Common myeloid progenitor, CD34-positive (primary cell): ENCODE measurements at regions not wholly inside any gene's neighbourhood (a gene's known extent, or its start where the extent isn't known, plus 50 kb on each side); places are given as distances from the start of the nearest gene placed in this dataset.
"Not testable (repeated sequence)": the region's sequence is repeated elsewhere in the genome, so short reads cannot be mapped to it uniquely, and the experiment has no call there.

ENCODE experiments used
- CTCF ChIA-PET: fragments of 350-600 bp; sonication (Branson Sonifier 250); formaldehyde crosslinking; loops from one replicate; lab custom pipeline; 2021; ENCODE audit warnings: antibody characterized with exemption; lab: Charles Lee
- POLR2A ChIA-PET: fragments of 350-600 bp; sonication (Branson Sonifier 250); formaldehyde crosslinking; loops from one replicate; lab custom pipeline; 2021; ENCODE audit warnings: antibody characterized with exemption; lab: Charles Lee
- DNase-seq, 3 donors: peaks; one replicate each; pipeline versions ENCODE4 v3.0.0 to v3.0.0-alpha.2; 2013
- H3K27ac ChIP-seq, 2 experiments: 1 replicate in 1 of 2; 2 replicates in 1 of 2; pipeline ENCODE4 v1.7.0; 2013; ENCODE audit warnings: inconsistent platforms in 2 of 2, low read length in 2 of 2, mild to moderate bottlenecking in 2 of 2, low read depth in 1 of 2, moderate library complexity in 1 of 2; ENCODE audit not compliant: severe bottlenecking in 2 of 2, insufficient read depth in 1 of 2, poor library complexity in 1 of 2
- H3K27me3 ChIP-seq, 5 experiments: replicated peaks in 2 of 5; 1 replicate in 3 of 5; 2 replicates in 2 of 5; pipeline versions ENCODE4 v1.6.1 to v1.7.0; 2013; ENCODE audit warnings: low read length in 4 of 5, mild to moderate bottlenecking in 2 of 5, moderate library complexity in 2 of 5, inconsistent platforms in 1 of 5; ENCODE audit not compliant: insufficient read depth in 5 of 5, control insufficient read depth in 4 of 5
- H3K36me3 ChIP-seq, 4 experiments: 1 replicate in 2 of 4; 2 replicates in 2 of 4; pipeline versions ENCODE4 v1.6.1 to v1.7.0; 2013; ENCODE audit warnings: low read length in 3 of 4, control low read depth in 1 of 4, mild to moderate bottlenecking in 1 of 4; ENCODE audit not compliant: control insufficient read depth in 4 of 4, insufficient read depth in 4 of 4
- H3K4me1 ChIP-seq, 4 experiments: 1 replicate in 3 of 4; 2 replicates in 1 of 4; pipeline versions ENCODE4 v1.6.1 to v1.7.1; 2013; ENCODE audit warnings: low read length in 3 of 4, mild to moderate bottlenecking in 3 of 4, control low read depth in 1 of 4, inconsistent platforms in 1 of 4, moderate library complexity in 1 of 4; ENCODE audit not compliant: control insufficient read depth in 4 of 4, insufficient read depth in 4 of 4; ENCODE audit errors: control extremely low read depth in 1 of 4
- H3K4me3 ChIP-seq, 7 experiments: 1 replicate in 4 of 7; 2 replicates in 3 of 7; pipeline versions ENCODE4 v1.5.1 to v1.7.0; 2013; ENCODE audit warnings: mild to moderate bottlenecking in 7 of 7, low read length in 6 of 7, moderate library complexity in 6 of 7, inconsistent platforms in 2 of 7, low read depth in 2 of 7, control low read depth in 1 of 7; ENCODE audit not compliant: insufficient read depth in 4 of 7, control insufficient read depth in 1 of 7; ENCODE audit errors: extremely low read depth in 1 of 7
- H3K9me3 ChIP-seq, 5 experiments: 1 replicate in 4 of 5; 2 replicates in 1 of 5; pipeline versions ENCODE4 v1.6.1 to v1.7.1; 2013; ENCODE audit warnings: low read length in 4 of 5, mild to moderate bottlenecking in 2 of 5, inconsistent platforms in 1 of 5, low read depth in 1 of 5, moderate library complexity in 1 of 5; ENCODE audit not compliant: control insufficient read depth in 4 of 5, insufficient read depth in 2 of 5; ENCODE audit errors: control extremely low read depth in 1 of 5
- WGBS: methylation state at CpG from one replicate; pipeline ENCODE4 v1.1.5; 2013; ENCODE audit not compliant: insufficient coverage; 5-methylcytosine and 5-hydroxymethylcytosine counted together

DNA sequence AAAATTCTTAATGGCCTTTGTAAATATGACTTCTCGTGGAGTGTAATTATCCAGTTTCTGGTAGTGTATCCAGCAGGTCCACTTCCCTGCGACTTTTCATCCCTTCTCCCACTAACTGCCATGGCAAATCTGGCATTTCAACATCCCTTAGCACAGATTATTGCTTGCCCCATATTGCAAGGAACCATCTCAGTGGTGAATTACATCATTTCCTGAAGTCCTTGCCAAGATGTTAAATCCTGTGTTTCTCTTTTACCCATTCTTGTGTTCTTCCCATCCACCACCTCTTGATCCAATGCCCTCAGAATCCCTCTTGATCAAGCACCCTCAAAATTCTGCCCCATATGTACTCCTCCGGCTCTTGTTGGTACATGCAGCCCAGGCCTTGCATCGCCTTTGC, 88.1 kb upstream of the ZNF81 start:
- peak in 2 of 3 donors; percentile 5 to 7 for DNase-seq
- no peaks in the 10 kb centered on the region for H3K9me3 ChIP-seq
- H3K27me3 ChIP-seq = peaks cover 0 to 7% (median 0%) of the 10 kb centered on the region in 5 experiments
- no peaks in the 10 kb centered on the region for H3K36me3 ChIP-seq
- H3K27ac ChIP-seq = no peak overlapping the region
- POLR2A ChIA-PET = no interaction called here
- H3K4me1 ChIP-seq = peaks cover 0 to 5% (median 0%) of the 10 kb centered on the region in 4 experiments
- WGBS = 86% methylated on average over 4 of the region's 4 CpGs
- CTCF ChIA-PET = no interaction called here
- no peak overlapping the region for H3K4me3 ChIP-seq

DNA sequence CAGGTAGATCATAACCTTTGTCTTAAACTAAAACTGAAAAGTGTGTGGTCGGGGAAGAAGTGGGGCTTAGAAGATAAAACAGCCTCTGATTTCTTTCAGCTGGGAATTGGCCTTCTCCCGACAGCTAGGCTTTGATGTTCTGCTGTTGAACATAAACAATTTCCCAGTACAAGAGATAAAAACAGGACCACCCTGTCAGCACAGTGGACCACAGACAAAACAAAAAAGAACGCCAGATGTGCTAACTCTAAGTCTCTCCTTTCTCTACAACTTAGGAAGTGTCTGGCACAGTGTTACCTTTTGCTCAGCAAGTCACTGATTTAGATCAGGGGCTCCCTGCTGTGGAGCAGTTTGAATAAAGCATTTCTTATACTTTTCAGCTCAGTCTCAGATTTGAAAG, 87.5 kb upstream of the UXT start:
- 83% methylated on average over 3 of the region's 3 CpGs for WGBS
- CTCF ChIA-PET = no interaction called here
- POLR2A ChIA-PET = no interaction called here
- Histone ChIP-seq H3K27ac (no peak overlapping the region), H3K9me3 (no peaks in the 10 kb centered on the region), H3K36me3 (no peaks in the 10 kb centered on the region), H3K4me3 (no peak overlapping the region), H3K4me1 (peaks cover 0 to 5% (median 0%) of the 10 kb centered on the region in 4 experiments), H3K27me3 (peaks cover 0 to 7% (median 0%) of the 10 kb centered on the region in 5 experiments)
- DNase-seq = no peak

DNA sequence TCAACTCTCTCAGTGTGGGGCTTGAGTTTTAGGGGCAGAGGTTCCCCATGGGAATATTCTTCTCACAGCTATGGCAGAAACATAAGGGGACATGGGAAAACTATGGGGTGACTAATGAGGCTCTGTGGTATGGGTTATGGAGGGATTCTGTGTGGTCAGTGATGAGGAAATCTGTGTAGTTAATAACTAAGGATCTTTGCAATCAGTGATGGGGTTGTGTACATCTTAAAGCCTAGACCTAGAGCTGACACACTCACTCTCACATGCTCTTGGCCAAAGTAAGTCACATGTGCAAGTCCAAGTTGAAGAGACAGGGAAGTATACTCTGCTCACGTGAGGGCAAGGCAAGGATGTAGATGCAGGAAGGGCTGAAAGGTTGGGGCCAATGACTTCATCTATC, 86.4 kb upstream of the UXT start:
- Histone ChIP-seq H3K36me3 (no peaks in the 10 kb centered on the region), H3K9me3 (no peaks in the 10 kb centered on the region), H3K27ac (no peak overlapping the region), H3K4me1 (peaks cover 0 to 5% (median 0%) of the 10 kb centered on the region in 4 experiments), H3K27me3 (peaks cover 0 to 7% (median 0%) of the 10 kb centered on the region in 5 experiments), H3K4me3 (no peak overlapping the region)
- no peak for DNase-seq
- WGBS = 60% methylated on average over 1 of the region's 1 CpG
- CTCF ChIA-PET = no interaction called here
- POLR2A ChIA-PET = no interaction called here

DNA sequence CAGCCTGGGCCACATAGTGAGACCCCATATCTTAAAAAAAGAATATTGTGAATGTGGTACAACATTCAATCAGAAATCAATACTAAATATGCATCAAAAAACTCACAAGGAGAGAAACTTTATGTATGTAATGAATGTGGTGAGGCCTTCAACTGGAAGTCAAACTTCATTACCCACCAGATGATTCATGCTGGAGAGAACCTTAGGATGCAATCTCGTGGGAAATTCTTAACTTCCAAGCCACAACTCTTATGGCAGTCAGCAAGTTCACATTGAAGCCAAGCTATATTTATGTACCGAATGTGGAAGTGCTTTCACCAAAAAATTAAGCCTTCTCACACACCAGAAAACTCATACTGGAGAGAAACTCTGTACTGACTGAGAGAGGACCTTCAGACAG, 84.5 kb upstream of the UXT start:
- WGBS = 60% methylated on average over 1 of the region's 2 CpGs
- Histone ChIP-seq H3K36me3 (no peaks in the 10 kb centered on the region), H3K9me3 (no peaks in the 10 kb centered on the region), H3K4me1 (peaks cover 0 to under 1% (median 0%) of the 10 kb centered on the region in 4 experiments), H3K4me3 (no peak overlapping the region), H3K27ac (no peak overlapping the region), H3K27me3 (peaks cover 0 to 5% (median 0%) of the 10 kb centered on the region in 5 experiments)
- ChIA-PET CTCF (no interaction called here), POLR2A (no interaction called here)
- no peak for DNase-seq

DNA sequence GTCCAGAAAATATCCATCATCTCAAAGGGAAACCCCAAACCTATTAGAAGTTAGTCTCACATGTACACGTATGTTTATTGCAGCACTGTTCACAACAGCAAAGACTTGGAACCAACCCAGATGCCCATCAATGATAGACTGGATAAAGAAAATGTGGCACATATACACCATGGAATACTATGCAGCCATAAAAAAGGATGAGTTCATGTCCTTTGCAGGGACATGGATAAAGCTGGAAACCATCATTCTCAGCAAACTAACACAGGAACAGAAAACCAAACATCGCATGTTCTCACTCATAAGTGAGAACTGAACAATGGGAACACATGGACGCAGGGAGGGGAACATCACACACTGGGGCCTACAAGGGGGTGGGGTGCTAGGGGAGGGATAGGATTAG, 79.9 kb upstream of the UXT start:
- H3K4me3 ChIP-seq, H3K36me3 ChIP-seq, POLR2A ChIA-PET, DNase-seq, H3K9me3 ChIP-seq, H3K27ac ChIP-seq, CTCF ChIA-PET, H3K4me1 ChIP-seq, H3K27me3 ChIP-seq: not testable (repeated sequence)
- 100% methylated on average over 1 of the region's 3 CpGs for WGBS

DNA sequence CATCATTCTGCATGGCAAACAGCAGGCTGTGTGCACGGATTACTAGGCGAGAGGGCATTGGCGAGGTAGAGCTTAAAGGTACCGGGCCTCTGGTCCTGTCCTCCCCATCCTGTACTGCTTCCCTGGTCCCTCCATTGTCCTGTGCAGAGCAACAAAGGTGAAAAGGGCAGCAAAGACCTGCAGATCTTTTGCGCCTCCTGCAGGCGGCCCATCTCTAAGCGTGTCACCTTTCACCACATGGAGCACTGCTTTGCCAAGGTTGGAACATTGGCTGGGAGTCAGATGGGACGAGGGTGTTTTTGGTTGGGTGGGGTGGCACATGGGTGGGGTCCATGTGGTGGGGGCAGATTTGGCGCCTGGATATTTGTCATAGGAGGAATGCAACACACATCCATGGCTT, 64.7 kb upstream of the UXT start:
- Histone ChIP-seq H3K27ac (no peak overlapping the region), H3K27me3 (no peaks in the 10 kb centered on the region), H3K4me1 (no peaks in the 10 kb centered on the region), H3K36me3 (no peaks in the 10 kb centered on the region), H3K9me3 (peaks cover 0 to 8% (median 0%) of the 10 kb centered on the region in 5 experiments), H3K4me3 (no peak overlapping the region)
- peak in 1 of 3 donors; percentile 9 for DNase-seq
- WGBS = 90% methylated on average over 9 of the region's 9 CpGs
- CTCF ChIA-PET = no interaction called here
- POLR2A ChIA-PET = no interaction called here

DNA sequence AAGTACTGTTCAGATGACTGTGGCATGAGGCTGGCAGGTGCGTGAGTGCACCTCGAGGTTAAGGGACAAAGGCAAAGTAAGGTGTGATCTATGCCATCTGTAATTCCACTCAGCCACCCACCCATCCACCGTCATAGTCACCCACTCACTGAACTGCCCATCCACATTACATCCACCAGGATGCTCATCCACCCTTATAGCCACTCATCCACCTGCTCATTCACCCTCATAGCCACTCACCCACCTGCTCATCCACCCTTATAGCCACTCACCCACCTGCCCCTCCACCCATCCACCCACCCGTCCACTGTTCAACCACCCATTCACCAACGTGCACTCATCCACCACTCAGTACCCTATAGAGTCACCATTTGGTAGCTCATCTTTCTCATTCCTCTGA, 64.1 kb upstream of the UXT start:
- Histone ChIP-seq H3K4me3 (no peak overlapping the region), H3K4me1 (no peaks in the 10 kb centered on the region), H3K9me3 (peaks cover 0 to 8% (median 0%) of the 10 kb centered on the region in 5 experiments), H3K27me3 (no peaks in the 10 kb centered on the region), H3K36me3 (no peaks in the 10 kb centered on the region), H3K27ac (no peak overlapping the region)
- DNase-seq = no peak
- ChIA-PET CTCF (no interaction called here), POLR2A (no interaction called here)
- WGBS = 69% methylated on average over 5 of the region's 5 CpGs
